GM19397 (cell line): ENCODE measurements at regions not wholly inside any gene's neighbourhood (a gene's known extent, or its start where the extent isn't known, plus 50 kb on each side); places are given as distances from the start of the nearest gene placed in this dataset.

Experiments used
- ATAC-seq: cut with Tn5 transposase; IDR thresholded peaks from one replicate; pipeline ENCODE4 v1.9.1; 2021; ENCODE audit warnings: mild to moderate bottlenecking, moderate library complexity; ENCODE audit not compliant: unreplicated experiment

DNA sequence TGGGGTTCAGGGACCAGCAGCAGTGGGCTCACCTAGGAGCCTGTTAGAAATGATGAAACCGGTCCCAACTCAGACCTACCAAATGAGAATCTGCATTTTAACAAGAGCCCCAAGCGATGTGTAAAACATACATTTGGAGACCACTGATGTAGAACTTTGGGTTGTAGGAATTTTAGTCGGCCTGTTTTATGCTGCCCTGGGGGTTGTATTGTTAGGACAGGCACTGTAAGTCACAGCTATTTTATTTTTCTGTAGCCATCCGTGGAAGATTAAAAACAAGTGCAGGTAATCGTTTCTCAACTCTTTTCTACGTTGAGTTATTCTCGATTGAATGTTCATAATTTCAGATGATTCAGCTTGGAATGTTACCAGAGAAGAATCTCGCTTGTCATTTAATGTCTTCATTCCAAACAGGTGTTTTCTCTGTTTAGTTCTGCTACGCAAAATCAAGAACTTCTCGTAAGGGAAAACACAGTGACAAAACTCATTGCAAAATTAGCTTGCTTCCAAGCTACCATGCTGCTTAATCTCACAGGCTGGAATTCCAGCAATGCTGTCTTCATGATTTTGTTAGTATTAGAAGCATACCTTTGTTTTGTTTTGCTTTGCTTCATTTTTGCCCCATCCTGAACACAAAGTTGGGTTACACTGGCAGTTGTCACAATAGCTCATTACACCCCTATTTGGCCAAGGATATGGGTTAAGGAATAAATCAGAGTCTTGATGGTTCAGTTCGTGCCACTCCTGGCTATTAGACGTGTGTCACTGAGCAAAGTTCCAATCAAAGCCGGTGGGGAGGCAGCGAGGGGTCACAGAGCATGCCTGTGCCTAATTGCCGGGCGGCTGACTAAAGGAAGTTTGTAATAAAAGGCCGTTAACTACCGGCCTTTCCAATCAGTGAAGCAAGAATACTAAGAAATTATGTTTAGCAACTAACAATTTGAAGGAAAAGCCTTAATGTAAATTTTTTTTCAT, 676.9 kb downstream of the GATA3 start:
- ATAC-seq = no peak

DNA sequence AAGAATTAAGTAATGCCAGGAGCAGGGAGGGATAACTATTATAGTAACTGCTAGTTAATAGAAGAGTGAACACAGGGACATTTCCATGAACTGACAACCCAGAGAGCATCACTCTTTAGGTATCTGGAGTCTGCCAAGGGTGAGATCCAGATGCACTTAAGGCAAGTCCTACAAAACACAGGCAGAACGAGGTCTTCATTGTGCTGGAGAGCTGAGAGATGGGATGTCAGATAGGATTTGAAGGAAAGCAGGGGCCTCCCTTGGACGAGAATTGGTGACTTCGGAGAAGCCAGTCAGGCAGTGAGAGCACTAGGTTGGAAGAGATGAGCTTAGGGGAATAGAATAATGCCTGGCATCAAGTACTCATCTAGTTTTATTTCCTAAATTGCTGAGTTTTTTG, 684.5 kb downstream of the GATA3 start:
- ATAC-seq = no peak

GRCh38 chr10:8752146-8752843, 697.8 kb downstream of the GATA3 start:
- no peak for ATAC-seq

DNA sequence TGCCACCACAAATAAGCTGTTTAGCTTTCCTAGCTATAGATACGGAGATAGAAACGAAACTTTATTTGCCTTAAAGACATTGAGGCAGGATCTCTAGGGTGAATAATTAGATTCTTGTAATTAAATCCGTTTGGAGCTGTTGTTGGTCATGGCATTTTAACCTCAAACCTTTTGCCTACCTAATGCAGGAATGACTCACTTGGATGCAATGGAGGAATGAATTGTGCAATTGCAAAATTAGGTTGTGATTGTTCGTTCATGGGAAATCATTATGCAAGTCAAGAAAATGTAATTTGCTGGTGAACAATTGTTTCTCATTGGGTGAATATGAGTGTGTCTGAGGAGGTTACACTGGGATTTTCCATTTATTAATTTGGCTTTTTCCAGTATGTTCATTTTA, 703.5 kb downstream of the GATA3 start:
- ATAC-seq = no peak

- no peak for ATAC-seq
Observed at GRCh38 chr10:8766899-8767298, 712.4 kb downstream of the GATA3 start.

DNA sequence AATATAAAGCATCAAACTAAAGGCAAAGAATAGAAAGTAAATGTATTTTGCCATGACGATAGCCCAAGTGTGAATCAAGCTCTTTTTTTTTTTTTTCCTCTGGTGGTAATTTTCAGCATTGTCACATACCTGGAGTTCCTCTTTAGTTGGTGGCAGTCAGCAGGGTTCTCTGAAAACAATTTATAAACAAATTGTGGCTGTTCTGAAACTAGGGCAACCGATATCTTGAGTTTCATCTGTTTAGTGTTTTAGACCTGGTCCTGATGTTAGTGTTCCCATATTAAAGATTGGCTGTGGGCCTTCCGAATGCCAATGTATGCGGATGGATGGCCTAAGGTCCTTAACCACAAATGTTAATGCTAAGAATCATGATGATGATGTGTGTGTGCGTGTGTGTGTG, 713.1 kb downstream of the GATA3 start:
- no peak for ATAC-seq

- ATAC-seq = no peak
Observed at GRCh38 chr10:8768341-8768740, 713.9 kb downstream of the GATA3 start.

- ATAC-seq = no peak
Observed at GRCh38 chr10:8768852-8769251, 714.4 kb downstream of the GATA3 start.

- no peak for ATAC-seq
Observed at GRCh38 chr10:8776926-8777622, 722.6 kb downstream of the GATA3 start.

- ATAC-seq = no peak
Observed at GRCh38 chr10:8778713-8779112, 724.2 kb downstream of the GATA3 start.

DNA sequence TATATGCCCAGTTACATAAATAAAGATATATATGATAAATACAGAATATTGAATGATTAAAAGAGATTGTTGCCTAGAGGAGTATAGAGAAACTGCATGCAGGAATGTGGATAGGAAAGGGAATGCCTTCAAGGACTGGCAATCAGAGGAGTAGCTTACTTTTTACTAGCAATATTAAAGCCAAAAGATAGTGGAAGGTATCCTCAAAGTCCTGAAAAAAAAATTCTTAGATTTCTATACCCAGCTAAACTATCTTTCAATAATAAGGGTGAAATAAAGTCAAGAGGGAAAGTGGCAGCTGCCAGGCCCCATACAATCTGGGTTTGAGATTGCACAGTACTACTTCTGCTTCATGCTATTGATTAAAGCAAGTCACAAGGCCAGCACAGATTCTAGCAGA, 733.2 kb downstream of the GATA3 start:
- ATAC-seq = no peak

- ATAC-seq = no peak
Observed at GRCh38 chr10:8790390-8790789, 735.9 kb downstream of the GATA3 start.

DNA sequence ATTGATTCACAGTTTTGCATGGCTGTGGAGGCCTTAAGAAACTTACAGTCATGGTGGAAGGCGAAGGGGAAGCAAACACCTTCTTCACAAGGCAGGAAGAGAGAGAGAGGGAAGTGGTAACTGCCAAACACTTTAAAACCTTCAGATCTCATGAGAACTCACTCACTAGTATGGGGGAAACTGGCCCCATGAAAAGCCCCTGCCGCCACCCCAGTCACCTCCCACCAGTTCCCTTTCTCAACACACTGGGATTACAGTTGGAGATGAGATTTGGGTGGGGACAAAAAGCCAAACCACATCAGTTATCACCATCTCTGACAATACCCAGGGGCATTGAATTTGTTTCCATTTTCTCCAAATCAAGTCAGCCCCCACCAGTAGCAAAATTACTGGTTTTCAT, 740.4 kb downstream of the GATA3 start:
- ATAC-seq = no peak

- ATAC-seq = no peak
Observed at GRCh38 chr10:8800426-8800825, 745.9 kb downstream of the GATA3 start.

- ATAC-seq = no peak
Observed at GRCh38 chr10:8803992-8804391, 749.5 kb downstream of the GATA3 start.

- ATAC-seq = no peak
Observed at GRCh38 chr10:8810677-8811076, 756.2 kb downstream of the GATA3 start.

- ATAC-seq = no peak
Observed at GRCh38 chr10:8811201-8811600, 756.7 kb downstream of the GATA3 start.

- ATAC-seq = no peak
Observed at GRCh38 chr10:8815969-8816368, 761.5 kb downstream of the GATA3 start.

- ATAC-seq = no peak
Observed at GRCh38 chr10:8817299-8817698, 762.8 kb downstream of the GATA3 start.

- ATAC-seq = no peak
Observed at GRCh38 chr10:8825611-8826010, 771.1 kb downstream of the GATA3 start.

DNA sequence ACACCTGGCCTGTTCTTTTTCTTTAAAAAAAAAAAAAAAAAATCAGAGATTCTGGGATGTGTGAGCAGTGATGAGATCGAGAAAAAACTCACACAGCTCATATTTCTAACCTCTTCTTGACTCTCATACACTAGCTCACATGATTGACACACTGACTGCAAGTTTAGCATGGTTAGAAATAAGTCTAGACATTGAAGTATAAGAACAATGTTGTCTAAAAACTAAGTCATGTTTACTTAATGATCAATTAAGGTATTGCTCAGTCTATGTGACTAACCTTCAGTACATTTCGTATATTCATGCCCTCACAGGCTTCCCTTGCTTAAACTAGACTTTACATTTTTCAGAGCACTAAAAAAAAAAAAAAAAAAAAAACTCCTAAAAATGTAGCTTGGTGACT, 775.1 kb downstream of the GATA3 start:
- ATAC-seq = no peak

DNA sequence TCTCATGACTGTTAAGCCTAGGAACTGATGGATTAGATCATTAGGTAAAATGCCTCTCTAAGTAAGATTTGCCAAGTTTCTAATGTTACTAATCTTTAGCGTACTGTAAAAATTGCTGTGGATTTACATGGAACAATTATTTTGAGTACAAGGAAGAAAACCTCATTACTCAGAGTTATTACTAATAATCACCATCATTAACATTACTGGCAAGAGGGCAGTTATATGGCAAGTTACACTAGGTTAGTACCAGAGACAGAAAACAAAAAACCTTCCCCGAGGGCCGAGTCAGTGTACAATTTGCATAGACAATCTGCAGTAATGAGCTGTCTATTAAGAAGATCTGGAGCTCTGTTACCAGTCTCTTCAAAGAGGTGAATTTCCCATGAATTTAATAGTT, 775.6 kb downstream of the GATA3 start:
- no peak for ATAC-seq
